NCI-H128 (cell line): ENCODE measurements at regions not wholly inside any gene's neighbourhood (a gene's known extent, or its start where the extent isn't known, plus 50 kb on each side); places are given as distances from the start of the nearest gene placed in this dataset.
"Not testable (repeated sequence)": the region's sequence is repeated elsewhere in the genome, so short reads cannot be mapped to it uniquely, and the experiment has no call there.

Experiments
- DNase-seq: peaks from one replicate; lab custom pipeline; 2025; ENCODE audit not compliant: unreplicated experiment; lab: John Stamatoyannopoulos, UW

DNA sequence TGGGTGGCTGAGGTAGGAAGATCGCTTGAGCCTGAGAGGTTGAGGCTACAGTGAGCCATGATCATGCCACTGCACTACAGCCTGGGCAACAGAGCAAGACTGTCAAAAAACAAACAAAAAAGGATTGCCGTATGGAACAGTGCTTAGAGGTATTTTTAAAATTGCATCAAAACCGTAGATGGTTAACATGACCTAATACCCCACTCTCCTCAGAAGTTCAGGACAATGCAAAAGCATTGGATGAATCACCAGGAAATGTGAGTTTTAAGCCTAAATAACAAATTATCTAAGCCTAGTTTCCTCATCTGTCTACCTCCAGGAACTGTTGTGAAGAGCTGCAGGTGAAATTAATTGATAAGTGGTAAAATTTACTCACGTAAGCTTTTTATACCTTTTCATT, 123.8 kb upstream of the ID4 start:
- no peak for DNase-seq

DNA sequence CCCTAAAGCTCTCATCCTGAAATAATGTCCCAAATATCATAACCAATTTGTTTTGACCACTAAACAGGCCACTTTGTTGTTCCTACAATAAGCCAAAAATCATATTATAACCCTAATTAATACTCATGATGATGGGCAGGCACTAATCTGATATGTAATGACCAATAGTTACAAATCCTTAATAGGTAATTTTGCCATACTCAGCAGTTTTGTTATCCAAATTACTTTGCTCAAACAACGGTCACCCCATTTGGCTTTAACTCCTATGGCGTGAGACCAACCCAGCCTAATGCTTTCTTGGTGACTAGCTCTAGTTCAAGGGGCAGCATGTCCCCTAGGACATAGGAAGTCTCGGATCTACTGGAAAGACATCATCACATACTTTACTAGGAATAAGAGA, 123.2 kb upstream of the ID4 start:
- no peak for DNase-seq

DNA sequence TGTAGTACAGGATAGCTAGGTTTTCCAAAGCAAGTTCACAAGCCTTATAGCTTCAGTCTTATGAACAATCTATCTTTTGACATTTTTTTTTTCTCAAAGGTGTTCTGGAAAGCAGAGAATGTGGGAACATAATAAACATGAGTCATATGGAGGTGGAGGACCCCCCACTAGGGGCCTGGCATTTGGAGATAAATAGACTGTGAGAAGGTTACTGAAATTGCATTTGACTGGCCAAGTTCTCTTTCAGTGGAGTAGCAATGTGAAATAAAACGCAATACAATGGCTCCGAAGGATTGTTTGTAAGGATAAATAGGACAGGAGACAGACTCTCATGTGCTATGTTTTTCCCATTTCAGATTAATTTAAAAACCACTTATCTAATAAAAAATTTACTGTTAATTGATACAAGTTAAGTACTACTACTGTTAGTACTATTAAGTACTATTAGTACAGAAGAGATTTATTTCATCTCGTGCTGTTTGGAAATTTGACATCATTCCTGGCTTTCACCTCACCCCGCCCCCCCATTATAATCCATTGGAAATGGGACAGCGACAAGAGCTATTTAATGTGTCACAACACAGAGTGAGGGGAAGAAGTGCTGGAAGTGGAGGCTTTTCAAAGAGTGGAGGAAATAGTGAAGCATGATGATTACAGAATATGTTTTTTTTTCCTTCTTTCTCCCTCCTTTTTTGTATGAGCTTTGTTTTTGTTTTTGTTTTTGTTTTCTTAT, 122.6 kb upstream of the ID4 start:
- DNase-seq = no peak

DNA sequence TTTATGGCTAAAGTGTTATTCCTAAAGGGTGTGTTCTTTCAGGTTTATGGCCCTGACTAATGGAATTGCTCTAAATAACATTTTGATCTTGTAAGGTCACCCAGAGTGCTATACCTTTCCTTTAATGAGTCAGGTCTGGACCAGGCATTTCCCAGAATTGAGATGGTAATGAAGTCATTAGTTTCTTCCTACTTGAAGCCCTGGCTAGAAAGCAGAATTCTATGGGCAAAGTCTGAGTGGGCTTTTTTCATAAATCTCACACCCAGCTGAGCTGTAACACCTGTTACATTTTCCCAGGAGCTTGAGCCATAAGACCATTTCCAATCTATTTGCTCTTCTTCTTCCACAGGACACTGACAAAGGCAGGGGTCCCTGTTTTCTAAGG, 122.0 kb upstream of the ID4 start:
- DNase-seq = no peak

DNA sequence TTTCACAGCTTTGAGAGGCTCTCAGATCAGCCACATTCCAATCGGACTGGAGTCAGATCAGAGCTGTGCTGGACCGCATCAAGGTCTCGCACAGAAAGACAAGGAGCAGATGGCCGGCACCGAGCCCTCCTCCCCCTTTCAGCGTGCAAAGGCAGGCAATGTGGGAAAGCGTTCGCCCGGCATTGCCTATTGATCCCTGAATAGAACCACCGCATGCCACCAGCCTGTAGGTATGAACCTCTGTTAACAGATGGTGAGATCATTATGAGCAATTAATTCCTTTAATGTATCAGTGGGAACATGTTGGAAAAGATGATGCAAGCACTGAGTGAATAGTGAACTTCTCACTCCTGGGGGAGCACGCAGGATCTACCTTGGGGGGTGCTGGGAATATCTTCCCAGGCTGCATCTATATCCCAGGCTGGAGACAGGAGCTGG, 117.5 kb upstream of the ID4 start:
- no peak for DNase-seq

DNA sequence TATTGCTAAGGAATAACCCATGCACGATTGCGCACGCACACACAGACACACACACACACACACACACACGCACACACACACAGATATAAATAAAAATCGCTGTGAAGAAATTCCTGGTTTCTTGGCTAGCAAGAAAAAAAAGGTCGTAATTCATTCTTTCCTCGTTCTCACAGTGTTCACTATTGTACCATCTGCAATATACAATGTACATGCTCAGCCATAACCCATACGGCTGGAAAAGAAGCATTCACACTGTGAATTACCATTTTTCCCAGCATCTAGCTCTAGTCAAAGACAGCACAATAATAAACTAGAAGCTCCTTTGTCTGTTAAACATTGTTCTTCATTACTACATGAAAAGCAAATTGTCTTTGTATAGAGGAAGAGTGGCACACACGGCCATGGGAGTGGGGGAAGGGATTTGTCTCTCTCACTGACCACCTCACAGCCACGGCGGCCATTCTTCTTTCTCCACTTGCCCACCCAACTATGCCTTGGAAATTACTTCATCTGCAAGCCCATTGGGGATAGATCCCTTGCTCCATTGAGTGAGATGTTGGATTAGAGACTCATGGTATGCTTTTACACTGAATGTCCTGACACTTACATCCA, 115.3 kb upstream of the ID4 start:
- DNase-seq = no peak

DNA sequence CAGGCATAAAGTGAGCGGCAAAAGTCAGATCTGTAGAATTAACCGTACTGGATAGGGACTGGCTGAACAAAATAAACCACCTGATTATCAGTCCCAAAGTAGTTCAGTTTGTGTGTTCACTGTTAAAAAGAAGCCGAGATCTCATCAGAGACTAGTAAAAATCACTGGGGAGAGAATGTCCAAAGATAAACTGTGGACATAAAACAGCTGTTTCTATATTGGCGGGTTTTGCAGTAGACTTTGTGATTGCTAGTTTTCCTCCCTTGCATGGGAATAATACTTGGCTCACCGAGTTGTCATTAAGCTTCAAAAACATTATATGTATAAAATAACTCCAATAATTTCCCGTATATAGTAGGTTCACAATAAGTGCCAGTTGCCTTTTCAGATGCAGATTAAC, 114.2 kb upstream of the ID4 start:
- no peak for DNase-seq

DNA sequence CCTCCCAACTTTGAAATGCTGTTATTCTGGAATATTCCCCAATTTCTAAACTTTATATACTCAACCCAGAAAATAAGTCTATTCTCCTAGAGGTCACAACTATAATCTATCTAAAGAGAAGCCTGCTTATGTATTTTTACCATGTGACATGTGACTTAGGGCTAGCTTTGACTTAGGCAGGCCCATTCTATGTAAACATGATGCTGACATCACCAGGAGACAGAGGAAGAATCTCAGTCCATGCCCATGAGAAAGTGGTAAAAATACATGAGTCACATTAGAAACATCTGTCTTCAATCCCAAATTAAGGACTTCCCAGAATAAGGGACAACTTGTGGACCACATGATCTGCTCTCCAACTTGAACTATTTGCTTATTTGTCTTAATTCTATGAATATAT, 113.6 kb upstream of the ID4 start:
- no peak for DNase-seq

DNA sequence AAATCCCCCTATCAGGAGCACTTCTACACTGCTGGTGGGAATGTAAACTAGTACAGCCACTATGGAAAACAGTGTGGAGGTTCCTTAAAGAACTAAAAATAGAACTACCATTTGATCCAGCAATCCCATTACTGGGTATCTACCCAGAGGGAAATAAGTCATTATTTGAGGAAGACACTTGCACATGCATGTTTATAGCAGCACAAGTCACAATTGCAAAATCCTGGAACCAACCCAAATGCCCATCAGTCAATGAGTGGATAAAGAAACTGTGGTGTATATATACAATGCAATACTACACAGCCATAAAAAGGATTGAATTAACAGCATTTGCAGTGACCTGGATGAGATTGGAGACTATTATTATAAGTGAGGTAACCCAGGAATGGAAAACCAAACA, 111.7 kb upstream of the ID4 start:
- DNase-seq = not testable (repeated sequence)

DNA sequence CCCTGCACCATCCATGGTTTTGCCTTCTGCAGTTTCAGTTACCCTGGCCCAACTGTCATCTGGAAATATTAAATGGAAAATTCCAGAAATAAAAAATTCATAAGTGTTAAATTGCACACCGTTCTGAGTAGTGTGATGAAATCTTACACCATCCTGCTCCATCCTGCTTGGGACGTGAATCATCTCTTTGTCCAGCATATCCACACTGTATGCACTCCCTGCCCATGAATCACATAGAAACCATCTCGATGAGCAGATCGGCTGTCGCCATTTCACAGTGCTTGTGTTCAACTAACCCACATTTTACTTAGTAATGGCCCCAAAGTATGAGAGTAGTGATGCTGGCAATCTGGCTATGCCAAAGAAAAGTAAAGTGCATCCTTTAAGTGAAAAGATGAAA, 105.9 kb upstream of the ID4 start:
- DNase-seq = no peak

DNA sequence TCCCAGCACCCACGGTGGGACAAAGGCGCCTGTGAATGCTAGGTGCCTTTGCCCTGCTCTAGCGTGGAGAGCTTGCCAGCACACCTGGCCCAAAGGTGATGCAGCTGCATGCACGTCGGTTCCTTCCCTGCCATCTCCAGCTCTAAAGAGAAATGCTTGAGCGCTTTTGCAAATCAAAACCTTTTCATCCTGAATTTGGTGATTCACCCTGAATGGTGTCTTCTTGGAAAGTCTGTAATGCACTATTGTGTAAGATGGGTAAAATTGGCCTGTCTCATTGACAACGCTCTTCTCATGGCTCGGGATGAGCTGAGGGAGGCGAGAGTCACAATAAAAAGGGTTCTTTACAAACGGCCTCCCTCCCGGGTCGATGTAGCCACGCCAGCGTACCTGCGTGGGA, 103.1 kb upstream of the ID4 start:
- DNase-seq = no peak

DNA sequence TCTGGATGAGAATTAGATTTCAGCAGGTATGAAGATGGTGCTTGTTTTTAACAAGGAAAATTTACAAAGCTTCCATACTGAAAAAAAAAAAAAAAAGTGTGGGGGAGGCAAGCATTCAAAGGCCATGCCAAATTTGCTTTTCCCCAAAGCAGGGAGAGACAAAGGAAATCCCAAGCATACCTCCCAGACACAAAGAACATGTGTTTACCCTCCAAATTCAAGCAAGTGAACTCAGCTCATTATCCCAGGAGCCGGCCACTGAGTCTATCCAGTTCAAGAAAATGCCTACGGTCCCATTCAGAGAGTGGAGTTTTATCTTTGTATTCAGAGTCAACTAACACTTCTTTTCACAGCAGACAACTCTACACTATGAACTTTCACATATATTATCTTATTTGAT, 102.7 kb upstream of the ID4 start:
- no peak for DNase-seq

DNA sequence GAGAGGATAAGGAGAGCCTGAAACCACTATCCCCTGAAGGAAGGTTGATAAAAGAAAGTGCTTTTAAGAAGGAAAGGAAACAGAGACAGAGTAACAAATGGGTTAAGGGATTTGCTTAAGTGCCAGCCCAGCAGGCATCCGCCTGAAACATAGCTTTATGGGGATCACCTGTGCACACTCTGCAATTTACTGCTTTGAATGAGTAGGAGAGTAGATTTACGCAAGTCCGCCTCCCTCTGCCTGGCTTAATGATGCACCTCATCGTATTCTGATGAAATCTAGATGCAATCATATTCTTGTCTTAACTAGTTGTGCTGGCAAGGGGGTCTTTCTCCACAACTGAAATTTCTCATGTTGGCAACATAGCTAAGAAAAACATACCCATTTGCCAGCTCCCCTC, 101.1 kb upstream of the ID4 start:
- DNase-seq = peak; percentile 16

DNA sequence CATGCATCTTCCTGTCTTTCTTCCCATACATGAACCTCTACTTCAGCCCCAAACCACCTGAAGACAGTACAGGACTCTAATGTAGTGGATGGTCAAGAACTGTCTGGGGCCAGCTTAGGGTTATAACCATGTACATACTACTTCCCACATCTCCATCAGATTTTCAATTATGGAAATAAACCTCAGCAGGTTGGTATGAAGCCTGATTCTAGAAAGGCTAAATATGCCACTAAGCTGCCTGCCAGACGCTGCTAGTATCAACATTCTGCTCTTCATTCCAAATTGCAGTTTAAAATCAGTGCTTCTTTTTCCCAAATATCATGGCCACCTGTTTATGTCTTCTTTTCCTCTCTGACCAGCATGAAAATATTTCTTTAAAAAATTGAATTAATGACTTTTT, 99.2 kb upstream of the ID4 start:
- no peak for DNase-seq

DNA sequence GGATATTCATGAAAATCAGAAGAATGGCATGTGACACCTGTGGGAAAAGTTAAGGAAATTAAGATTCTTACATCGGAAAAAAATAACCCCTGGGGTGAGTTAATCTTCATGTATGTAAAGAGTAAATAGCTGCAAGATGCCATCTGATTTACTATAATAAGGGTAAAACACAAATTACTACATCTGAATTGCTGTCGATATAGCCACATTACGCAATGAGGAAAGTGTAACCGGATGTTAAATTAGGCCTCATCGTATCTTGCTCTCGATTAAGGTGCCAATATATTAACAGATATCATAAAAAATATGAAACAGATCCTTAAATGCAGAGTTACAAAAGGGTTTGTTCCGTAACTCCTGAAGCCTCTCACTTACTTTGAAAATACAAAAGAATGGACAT, 87.4 kb upstream of the ID4 start:
- no peak for DNase-seq

DNA sequence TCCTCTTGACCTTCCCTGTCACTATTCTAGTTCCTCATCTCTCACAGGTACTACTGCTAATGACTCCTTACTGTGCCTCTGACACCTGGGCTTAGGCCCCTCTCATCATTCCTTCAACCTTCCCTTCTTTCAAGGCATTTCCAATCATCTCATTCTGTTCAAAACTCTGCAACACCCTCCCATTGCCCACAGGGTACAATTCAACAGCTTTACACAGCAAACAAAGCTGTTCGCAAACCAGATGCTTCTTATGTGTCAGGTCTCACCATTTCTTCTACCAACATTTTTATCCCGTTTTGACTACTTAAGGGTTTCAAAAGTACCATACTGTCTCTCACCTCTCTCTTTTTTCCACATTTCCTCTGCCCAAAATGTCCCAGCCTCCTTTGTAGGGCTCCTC, 84.4 kb upstream of the ID4 start:
- no peak for DNase-seq

DNA sequence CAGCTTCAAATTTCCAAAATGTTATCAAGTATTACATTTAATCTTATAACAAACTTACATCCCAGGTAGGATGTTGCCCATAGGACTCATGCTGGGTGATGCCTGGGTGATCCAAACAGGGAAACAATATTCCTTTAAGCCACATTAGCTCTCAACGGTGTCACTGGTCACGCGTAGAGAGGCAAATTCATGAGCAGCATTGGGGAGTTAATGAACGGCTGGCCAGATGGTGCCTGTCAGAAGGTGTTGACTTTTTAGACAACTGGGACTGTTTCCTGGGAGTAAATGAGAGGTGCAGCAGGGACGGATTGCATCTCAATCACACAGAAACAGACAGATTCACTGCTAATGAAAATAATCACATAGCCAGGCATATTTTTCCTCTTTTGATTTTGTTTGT, 83.3 kb upstream of the ID4 start:
- DNase-seq = no peak

DNA sequence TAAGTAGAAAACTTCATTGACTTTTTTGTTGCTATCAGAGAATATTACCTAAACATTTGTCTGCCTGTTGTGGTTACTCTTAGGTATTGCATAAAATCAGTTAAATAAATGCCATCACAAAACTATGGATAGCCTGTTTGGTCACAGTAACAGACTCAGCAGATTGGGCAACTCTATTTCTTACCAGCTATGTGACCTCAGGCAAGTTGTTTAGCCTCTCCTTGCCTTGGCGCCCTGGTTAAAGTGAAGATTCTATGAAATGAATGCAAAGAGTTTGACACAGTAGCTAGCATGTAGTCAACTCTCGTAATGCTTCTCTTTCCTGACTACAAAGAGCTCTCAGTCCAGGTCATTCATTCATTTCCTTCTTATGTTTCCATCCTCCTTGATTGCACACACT, 82.5 kb upstream of the ID4 start:
- DNase-seq = no peak

DNA sequence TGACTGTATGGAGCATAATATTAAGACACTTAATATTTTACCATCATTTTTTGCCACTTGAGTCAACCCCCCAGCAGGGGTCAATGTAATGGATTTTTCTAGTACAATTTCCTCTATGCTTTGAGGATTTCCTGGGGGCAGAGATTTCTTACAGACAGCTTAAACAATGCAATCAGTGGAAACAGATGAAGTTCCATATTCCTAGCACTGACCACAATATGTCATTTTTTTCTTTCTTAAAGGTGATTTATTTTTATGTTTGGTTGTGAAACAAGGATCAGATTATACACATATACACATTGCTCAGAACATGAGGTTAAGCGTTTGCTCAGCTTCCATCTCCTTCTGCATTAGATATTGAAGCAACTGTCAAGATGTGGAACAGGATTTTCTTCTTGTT, 82.0 kb upstream of the ID4 start:
- no peak for DNase-seq

DNA sequence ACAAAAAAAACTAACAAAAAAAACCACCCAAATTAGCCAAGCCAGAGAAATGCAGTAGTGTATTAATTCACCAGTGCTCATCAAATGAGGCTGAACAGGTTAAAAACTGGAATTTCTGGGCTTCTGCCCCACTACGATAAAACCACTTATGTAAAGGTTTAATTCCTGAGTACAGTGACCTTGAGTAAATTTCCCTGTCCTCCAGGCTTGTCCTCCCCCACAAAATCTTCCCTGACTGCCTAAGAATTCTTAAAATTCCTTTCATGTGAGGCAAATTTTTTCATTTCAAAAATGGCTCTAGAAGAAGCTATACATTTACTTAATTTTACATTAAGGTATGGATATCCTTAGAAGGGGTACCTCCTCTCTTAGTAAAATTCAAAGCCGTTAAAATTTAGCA, 80.1 kb upstream of the ID4 start:
- DNase-seq = no peak

DNA sequence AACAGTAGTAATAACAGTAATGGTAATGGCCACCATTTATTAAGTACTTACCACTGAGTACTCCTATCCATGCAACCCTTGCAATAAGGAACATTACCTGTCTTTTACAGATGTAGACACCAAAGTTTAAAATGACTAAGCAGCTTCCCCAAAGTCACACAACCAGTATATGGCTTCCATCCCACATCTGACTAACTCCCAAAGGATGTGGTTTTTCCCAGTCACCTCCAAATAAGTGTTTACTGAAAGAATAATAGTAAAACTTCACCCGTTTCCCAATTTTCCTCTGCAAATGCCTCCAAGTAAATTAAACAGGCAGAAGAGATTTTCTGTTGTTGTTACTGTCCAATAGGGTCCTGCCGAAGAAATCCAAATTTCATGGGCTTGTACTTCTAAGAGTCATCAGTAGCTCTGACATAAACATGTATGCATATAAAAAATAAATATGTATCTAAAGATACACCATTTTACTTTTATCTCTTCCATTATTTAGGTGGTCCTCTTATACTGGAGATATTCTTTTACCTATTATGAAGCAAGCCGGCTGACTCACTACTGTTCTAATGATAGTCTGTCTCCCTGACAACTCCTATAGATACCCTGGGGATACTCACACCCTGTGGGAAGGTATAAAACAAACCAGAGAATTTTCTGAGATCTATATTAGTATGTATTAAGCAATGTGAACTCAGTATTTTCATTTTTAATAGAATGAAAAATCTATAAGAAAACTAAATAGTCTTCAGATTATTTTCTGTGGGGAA, 77.9 kb upstream of the ID4 start:
- DNase-seq = no peak

DNA sequence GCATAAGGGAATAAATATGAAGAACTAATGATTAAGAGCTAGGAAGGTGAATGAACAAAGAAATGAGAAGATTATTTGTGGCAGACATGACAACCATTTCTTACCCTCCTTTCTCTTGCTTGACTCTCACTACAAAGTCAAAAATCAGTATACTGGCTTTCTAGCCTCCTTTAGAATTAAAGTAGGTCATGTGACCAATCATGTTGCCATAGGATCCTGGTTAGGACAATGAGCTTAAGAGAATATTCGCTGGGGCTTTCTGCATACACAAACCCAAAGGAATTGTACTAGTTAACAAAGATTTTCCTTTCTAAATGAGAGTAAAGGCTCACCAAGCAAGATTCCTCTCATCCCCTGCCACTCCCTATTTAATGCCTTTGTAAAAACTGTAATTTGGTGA, 76.0 kb upstream of the ID4 start:
- no peak for DNase-seq
